DMS114 treated with DMSO at 0.1 percent for 48 hours (cell line): ENCODE measurements at regions not wholly inside any gene's neighbourhood (a gene's known extent, or its start where the extent isn't known, plus 50 kb on each side); places are given as distances from the start of the nearest gene placed in this dataset.

Source experiments
- DNase-seq: peaks from one replicate; lab custom pipeline; 2025; ENCODE audit not compliant: unreplicated experiment; lab: John Stamatoyannopoulos, UW

GRCh38 chr14:22456998-22457594, 131.9 kb downstream of the DAD1 start:
- DNase-seq = no peak

DNA sequence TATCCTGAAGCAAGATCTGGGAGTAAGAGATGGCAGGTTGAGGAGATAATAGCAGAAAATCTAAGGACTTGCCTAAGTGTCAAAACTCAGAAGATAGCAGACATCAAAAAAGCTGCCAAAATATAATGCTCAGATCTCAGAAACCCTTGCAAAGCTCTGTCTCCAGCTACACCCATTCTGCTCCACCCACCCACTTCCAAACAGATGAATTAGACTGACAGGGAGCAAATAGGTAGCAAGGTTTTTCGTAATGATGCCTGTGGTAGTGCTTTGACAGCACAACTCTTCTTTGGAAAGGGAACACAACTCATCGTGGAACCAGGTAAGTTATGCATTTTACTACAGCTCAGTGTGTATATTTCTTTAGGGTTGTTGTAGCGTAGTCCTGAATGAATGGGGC, 132.6 kb downstream of the DAD1 start:
- DNase-seq = no peak

GRCh38 chr14:22452330-22452729, 136.7 kb downstream of the DAD1 start:
- no peak for DNase-seq

- DNase-seq = no peak
Observed at GRCh38 chr14:22450266-22450665, 138.8 kb downstream of the DAD1 start.

DNA sequence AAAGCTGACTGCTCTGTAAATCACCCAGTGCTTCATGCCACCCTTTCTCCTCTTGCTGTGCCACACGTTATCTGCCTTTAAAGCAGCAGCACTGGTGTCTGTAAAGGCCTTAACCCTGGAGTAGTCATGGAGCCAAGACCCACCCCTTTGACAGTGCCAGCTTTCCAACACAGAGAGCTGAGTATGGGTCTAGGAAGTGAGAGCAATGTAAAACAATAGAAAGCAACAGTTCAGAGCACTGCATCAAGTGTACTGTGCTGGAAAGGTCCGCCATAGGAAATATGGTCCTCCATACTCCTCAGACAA, 139.5 kb downstream of the DAD1 start:
- DNase-seq = no peak

DNA sequence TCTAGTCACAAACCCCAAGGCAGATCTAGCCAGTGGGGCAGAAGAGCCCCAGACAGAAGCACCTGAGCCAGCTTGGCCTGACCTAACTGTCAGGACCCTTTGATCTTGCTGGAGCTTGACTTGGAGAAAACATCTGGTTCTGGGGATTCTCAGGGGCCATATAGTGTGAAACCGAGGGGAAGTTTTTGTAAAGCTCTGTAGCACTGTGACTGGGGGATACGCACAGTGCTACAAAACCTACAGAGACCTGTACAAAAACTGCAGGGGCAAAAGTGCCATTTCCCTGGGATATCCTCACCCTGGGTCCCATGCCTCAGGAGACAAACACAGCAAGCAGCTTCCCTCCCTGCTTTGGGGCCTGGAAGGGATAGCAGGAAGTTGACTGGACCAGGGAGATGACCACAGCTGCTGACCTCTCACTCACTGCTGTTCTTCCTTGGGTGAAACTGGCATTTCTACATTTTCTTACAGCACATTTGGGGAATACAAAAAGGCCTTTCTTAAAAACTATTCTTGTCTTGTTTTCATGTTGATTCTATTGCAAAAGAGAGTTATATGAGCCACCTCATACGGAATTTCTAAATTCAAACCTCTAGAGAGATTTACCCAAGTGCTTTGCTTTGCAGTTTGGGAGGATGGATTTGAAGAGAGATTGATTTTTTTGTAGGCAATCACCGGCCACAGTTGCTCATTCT, 140.0 kb downstream of the DAD1 start:
- no peak for DNase-seq

DNA sequence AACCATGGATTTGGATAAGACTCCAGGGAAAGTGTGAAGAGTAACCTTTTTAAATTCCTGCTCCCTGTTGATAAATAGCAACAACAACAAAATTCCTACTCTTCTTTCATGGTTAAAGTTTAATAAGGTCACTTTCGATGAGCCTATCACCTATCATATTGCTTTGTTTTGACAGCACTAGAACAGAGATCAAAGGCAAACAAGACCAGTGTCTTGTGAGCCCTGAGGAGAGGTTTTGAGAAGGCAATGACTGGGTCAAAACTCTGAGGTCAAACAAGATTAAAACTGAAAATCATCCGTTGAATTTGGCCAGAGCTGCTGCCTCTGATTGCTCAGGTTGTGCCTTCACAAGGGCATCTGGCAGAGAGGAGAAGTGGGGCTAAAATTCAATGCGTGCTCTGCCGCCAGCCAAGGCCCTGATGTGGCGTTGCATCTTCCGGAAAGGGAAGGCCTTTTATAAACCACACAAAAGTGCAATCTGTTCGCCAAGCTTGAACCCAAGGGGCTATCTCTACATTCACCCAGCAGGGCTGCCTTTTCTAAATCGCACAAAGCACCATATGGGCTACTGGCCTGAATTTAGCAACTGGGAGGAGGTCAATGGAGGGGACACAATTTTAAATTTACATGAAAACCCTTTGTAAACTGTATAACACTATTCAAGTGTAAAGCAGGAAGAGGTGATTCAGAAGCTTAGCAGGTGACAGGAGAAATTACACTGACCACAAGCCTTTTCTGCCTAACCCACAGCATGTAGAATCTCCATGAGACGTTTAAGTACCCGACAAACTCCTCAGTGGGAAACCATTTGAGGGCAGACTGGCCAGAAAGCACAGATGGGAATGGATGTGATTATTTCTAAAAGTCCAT, 140.8 kb downstream of the DAD1 start:
- DNase-seq = no peak

- no peak for DNase-seq
Observed at GRCh38 chr14:22438742-22439141, 150.3 kb downstream of the DAD1 start.

DNA sequence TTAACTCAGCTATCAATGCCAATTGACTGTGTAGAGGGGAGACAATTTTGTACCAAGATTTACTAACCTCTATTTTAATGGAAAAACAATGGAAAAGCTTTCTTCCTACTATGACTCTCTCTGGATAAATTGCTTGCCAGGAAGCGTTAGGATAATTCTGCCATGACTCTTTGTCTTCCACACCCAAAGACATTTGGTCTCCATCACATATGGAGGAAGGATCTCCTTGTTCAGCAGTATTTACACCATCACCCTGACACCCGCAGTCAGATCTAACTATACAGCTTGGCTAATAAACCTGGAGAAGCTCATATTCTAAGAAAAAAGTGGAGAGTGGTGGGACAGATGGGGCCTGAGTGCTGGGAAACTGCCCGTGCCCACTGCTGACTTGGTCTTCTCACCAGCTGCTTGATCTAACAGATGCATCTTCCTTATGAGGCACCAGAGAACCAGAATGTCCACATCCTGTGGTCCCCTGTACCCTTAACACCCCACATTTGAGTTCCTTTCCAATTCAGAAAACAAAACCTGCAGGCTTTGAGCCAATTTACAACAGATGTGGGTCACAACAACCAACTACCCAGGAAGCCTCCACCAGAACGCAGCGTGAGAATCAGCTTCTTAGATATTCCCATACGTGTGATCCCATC, 154.0 kb downstream of the DAD1 start:
- no peak for DNase-seq

- no peak for DNase-seq
Observed at GRCh38 chr14:22434030-22434429, 155.0 kb downstream of the DAD1 start.

GRCh38 chr14:22433069-22433468, 156.0 kb downstream of the DAD1 start:
- DNase-seq = no peak

DNA sequence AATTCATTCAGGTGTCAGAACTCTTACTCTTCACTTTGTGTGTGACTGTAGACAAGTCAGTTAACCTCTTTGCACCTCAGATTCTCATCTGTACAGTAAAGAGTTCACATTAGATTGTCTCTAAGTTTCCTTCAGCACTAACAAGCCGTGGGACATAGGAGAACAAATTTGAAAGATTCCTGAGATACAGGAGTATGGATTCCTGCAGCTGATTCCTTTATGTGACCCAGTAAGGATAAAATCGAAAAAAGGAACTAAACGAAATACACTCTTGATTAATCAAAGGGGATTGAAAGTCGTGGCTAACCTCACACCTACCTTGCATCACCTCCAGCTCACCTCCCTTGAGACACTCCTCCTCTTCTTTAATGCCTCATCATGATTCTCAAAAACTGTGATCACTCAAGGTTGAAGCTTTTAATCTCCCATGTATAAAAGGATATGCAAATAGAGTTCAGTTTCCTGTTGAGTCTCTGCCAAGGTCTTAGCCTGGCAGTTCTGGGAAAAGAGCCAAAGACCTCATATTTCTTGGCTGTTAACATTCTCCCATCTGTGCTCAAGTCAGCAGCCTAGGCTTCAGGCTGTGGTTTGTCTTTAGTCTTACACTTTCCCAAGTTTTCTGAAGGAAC, 156.6 kb downstream of the DAD1 start:
- no peak for DNase-seq

GRCh38 chr14:22429546-22430294, 159.3 kb downstream of the DAD1 start:
- DNase-seq = no peak

DNA sequence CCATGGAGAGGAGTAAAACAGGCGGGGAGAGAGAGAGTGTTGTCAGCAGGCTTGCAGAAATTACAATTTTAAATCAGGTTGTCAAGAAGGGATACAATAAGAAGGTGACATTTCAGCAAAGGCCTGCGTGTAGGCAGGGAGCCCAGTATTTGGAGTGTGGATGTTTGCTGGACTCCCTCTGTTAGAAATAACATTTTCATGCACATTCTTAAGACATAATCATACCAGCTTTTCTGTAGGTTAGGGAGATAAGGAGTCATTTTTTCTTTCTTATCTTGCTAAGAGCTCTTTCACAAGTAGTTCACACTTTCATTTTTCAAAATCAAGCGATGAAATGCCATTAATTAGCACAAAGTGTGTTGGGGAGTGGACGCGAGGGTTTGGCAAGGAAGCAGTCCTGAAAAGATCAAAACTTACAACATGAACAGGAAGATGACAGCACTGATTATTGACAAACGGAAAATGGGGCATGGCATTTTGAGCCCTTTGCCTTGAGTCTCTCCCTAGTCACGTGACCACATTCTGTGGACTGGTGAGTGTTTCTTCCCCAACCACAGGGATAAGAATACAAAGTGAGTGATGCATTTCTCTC, 160.2 kb downstream of the DAD1 start:
- no peak for DNase-seq

DNA sequence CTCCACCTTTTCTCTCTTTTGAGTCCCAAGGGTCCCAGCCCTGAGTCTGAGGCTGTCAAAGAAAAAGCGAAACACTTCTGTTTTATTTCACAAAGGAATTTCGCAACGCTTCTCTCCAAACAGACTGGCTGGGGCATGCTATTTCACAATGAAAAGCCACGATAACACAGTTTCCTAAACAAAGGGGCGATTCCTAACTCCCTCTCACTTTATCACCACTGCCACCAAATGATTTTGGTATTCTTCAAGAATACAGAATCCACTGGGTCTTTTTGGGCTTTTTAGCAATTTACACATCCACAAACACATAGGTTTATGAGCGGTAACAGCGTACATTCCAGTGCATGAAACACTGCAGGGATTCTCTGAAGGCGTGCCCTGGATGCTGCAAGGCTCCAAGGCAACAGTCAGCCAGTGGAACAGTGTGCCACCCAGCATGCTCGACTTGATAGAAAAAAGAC, 161.2 kb downstream of the DAD1 start:
- DNase-seq = no peak

GRCh38 chr14:22426711-22427110, 162.3 kb downstream of the DAD1 start:
- no peak for DNase-seq

DNA sequence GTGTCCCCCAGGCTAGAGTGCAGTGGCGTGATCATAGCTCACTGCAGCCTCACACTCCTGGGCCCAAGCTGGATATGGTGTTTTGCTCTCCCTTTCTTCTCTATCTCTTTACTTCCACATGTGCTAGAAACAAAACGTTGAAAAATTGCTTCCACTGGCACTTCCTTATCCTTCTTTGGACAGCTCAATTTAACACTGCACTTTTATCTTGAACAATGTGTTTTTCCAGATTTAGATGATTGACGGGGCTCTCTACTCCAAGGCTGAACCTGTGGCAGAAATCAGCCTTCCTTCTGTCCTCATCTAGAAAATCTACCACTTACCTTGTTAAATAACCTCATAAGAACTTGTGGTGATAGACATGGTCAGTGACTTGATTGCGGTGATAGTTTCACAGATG, 165.1 kb downstream of the DAD1 start:
- DNase-seq = no peak

- DNase-seq = no peak
Observed at GRCh38 chr14:22422238-22422637, 166.8 kb downstream of the DAD1 start.

GRCh38 chr14:22420598-22421186, 168.3 kb downstream of the DAD1 start:
- DNase-seq = no peak

DNA sequence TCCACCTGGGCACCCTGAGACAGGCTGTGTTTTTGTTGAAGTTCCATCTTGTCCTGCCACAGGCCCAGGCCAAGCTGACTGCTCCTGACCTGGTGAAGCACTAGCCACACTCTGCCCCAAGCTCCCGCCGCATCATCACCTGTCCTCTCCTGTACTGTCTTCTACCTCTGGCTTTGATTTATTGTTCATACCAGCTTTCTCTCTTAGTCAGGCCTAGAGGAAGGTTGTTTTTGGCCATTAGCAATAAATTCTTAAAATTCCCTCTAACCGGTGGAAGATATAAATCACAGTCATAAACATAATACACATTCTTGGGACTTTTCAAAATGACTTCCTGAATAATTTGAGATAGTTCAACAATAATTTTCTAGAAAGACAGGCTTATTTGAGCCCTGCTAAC, 169.4 kb downstream of the DAD1 start:
- DNase-seq = no peak
